Osteoblast (primary cell): ENCODE measurements at regions not wholly inside any gene's neighbourhood (a gene's known extent, or its start where the extent isn't known, plus 50 kb on each side); places are given as distances from the start of the nearest gene placed in this dataset.
A peak's percentile ranks its signal among the peaks of the same experiment; 100 is the strongest.

Source experiments
- DNase-seq: peaks from one replicate; pipeline ENCODE4 v3.0.0; 2011; ENCODE audit warnings: low spot score, mixed read lengths; ENCODE audit not compliant: insufficient read length; ENCODE audit errors: missing footprints
- H2AFZ ChIP-seq: 2 replicates; pipeline ENCODE4 v1.6.0; 2011; ENCODE audit warnings: mild to moderate bottlenecking, low read length
- H3K27ac ChIP-seq: 2 replicates; pipeline ENCODE4 v1.5.1; 2011; ENCODE audit warnings: mild to moderate bottlenecking, low read depth, low read length, moderate library complexity
- H3K27me3 ChIP-seq: 2 replicates; pipeline ENCODE4 v1.6.0; 2012; ENCODE audit warnings: mild to moderate bottlenecking, control low read depth, inconsistent platforms, low read length, moderate library complexity; ENCODE audit not compliant: insufficient read depth
- H3K36me3 ChIP-seq: 2 replicates; pipeline ENCODE4 v1.5.1; 2011; ENCODE audit warnings: mild to moderate bottlenecking, low read length, control low read depth, moderate library complexity; ENCODE audit not compliant: insufficient read depth
- H3K4me1 ChIP-seq: 2 replicates; pipeline ENCODE4 v1.5.1; 2011; ENCODE audit warnings: mild to moderate bottlenecking, low read length, control low read depth, moderate library complexity; ENCODE audit not compliant: insufficient read depth
- H3K4me2 ChIP-seq: 2 replicates; pipeline ENCODE4 v1.6.0; 2011; ENCODE audit warnings: mild to moderate bottlenecking, low read length; ENCODE audit not compliant: insufficient read depth
- H3K4me3 ChIP-seq: fragments of 200-600 bp; sonication (generic); 3 replicates; pipeline ENCODE4 v1.5.1; 2012; ENCODE audit warnings: mild to moderate bottlenecking, low read length, inconsistent platforms; ENCODE audit not compliant: insufficient read depth
- H3K79me2 ChIP-seq: 2 replicates; pipeline ENCODE4 v1.6.0; 2012; ENCODE audit warnings: mild to moderate bottlenecking, low read length, control low read depth, inconsistent platforms; ENCODE audit not compliant: insufficient read depth
- H3K9me3 ChIP-seq: 2 replicates; pipeline ENCODE4 v1.5.1; 2011; ENCODE audit warnings: low read depth, low read length, control low read depth
- H4K20me1 ChIP-seq: 2 replicates; pipeline ENCODE4 v1.6.0; 2012; ENCODE audit warnings: mild to moderate bottlenecking, low read length, control low read depth; ENCODE audit not compliant: insufficient read depth
- TF ChIP-seq, protein P1 (sequence below): IDR thresholded peaks from 2 replicates; pipeline ENCODE4 v1.5.1; 2011; ENCODE audit warnings: mild to moderate bottlenecking, low read depth, low read length, moderate library complexity; ENCODE audit errors: extremely low read depth

DNA sequence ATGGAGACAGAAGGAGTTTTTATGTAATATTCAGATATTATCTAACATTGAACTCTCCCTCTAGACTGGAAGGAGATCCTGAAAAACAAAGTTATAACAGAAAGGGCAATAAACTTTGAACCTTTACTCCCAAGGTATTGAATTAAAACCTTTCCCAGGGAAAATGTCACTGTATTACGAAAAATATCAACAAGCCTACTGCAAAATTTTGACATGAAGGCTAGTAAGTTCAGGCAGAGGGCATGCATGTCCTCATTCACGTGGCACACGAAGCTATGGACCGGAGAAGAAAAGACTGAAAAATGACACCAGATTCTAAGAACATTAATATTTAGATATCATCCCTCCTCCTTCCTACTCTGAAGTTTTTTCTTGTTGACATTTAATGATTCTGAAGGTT lies 638.8 kb downstream of the LRRC70 start:
- H3K4me2 ChIP-seq, result no peak overlapping the region
- no peaks in the 10 kb centered on the region for H3K27me3 ChIP-seq
- H2AFZ ChIP-seq, result no peak overlapping the region
- no peak for DNase-seq
- H3K9me3 ChIP-seq, result no peaks in the 10 kb centered on the region
- TF ChIP-seq, protein P1, sequence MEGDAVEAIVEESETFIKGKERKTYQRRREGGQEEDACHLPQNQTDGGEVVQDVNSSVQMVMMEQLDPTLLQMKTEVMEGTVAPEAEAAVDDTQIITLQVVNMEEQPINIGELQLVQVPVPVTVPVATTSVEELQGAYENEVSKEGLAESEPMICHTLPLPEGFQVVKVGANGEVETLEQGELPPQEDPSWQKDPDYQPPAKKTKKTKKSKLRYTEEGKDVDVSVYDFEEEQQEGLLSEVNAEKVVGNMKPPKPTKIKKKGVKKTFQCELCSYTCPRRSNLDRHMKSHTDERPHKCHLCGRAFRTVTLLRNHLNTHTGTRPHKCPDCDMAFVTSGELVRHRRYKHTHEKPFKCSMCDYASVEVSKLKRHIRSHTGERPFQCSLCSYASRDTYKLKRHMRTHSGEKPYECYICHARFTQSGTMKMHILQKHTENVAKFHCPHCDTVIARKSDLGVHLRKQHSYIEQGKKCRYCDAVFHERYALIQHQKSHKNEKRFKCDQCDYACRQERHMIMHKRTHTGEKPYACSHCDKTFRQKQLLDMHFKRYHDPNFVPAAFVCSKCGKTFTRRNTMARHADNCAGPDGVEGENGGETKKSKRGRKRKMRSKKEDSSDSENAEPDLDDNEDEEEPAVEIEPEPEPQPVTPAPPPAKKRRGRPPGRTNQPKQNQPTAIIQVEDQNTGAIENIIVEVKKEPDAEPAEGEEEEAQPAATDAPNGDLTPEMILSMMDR, result no peak
- H3K79me2 ChIP-seq, result no peaks in the 10 kb centered on the region
- no peaks in the 10 kb centered on the region for H3K36me3 ChIP-seq
- H3K4me1 ChIP-seq, result no peaks in the 10 kb centered on the region
- no peaks in the 10 kb centered on the region for H4K20me1 ChIP-seq
- no peak overlapping the region for H3K27ac ChIP-seq
- no peak overlapping the region for H3K4me3 ChIP-seq

DNA sequence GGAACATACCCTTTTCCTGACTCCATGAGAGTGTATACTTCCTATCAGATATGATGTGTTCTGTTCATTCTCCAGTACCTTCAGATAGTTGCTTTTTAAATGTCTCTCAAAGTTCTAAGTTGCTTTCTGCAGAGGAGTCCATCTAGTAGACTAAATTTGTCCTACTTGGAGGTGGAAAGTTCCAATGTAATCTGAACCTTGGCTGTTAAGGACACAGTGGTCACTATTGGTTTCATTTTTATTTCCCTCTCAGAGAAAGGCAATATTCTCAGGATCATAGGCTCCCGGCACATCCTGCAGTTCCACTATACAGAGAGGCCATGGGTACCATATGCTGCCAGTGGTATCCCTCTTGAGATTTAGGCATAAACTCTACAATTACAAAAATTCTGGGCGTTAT lies 634.6 kb downstream of the LRRC70 start:
- Histone ChIP-seq H3K9me3 (peaks cover 4% of the 10 kb centered on the region), H3K4me2 (no peak overlapping the region), H3K79me2 (no peaks in the 10 kb centered on the region), H4K20me1 (no peaks in the 10 kb centered on the region), H2AFZ (no peak overlapping the region), H3K4me3 (no peak overlapping the region), H3K4me1 (no peaks in the 10 kb centered on the region), H3K36me3 (no peaks in the 10 kb centered on the region), H3K27ac (no peak overlapping the region), H3K27me3 (no peaks in the 10 kb centered on the region)
- TF ChIP-seq, protein P1, result no peak
- peak; percentile 10 for DNase-seq

DNA sequence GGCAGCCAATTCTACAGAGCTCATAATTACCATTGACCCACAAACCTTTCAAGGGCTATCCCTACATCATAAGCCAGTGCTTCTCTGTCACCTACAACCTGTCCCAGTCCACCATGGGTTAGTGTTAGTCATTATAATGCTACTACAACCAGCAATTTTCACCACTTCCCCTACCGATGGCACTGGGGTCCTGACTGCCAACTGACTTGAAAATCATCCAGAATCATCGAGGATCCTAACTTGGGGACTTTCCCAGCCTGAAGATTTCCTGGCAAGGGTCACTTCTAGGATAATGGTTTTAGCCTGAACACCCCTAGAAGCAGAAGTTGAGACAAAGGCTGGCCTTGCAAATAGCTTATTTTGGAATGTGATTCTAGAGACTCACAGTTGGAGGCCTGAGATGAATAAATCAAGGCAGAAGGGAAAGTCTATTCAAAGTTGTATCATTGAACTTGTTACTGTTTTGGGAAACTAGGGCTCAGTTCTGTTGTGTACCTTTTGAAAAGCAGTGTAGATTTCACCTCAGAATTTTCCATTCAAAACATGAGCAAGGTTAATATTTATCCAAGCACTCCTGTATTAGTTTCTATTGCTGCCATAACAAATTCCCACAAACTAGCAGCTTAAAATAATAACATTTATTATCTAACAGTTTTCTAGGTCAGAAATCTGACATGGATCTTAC lies 633.0 kb downstream of the LRRC70 start:
- no peak overlapping the region for H3K4me2 ChIP-seq
- no peak overlapping the region for H3K27ac ChIP-seq
- H3K79me2 ChIP-seq, result no peaks in the 10 kb centered on the region
- H3K9me3 ChIP-seq, result peaks cover 4% of the 10 kb centered on the region
- no peaks in the 10 kb centered on the region for H3K27me3 ChIP-seq
- H3K4me1 ChIP-seq, result no peaks in the 10 kb centered on the region
- H3K4me3 ChIP-seq, result no peak overlapping the region
- no peak overlapping the region for H2AFZ ChIP-seq
- DNase-seq, result no peak
- no peaks in the 10 kb centered on the region for H3K36me3 ChIP-seq
- TF ChIP-seq, protein P1, result no peak
- H4K20me1 ChIP-seq, result no peaks in the 10 kb centered on the region

DNA sequence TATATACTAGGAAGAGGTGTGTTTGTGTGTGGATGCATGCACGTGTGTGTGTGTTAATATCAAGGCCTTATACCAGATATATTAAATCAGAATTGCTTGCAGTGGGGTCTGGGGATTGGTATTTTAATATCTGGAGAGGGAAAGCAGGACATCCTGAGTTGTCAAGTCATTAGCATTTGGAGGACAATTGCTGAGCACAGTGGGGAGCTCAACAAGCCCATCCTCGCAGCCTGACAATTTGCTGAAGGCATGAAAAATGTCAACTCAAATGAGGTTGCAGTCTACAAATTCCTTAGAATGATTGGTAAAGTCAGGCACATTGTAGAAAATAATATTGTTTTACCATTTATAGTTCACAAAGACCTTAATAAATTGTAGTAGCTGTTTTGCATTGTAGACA lies 627.4 kb downstream of the LRRC70 start:
- Histone ChIP-seq H3K36me3 (no peaks in the 10 kb centered on the region), H4K20me1 (no peaks in the 10 kb centered on the region), H3K27ac (no peak overlapping the region), H2AFZ (no peak overlapping the region), H3K79me2 (no peaks in the 10 kb centered on the region), H3K27me3 (no peaks in the 10 kb centered on the region), H3K4me2 (no peak overlapping the region), H3K4me1 (no peaks in the 10 kb centered on the region), H3K9me3 (no peaks in the 10 kb centered on the region), H3K4me3 (no peak overlapping the region)
- TF ChIP-seq, protein P1, result no peak
- DNase-seq, result no peak
